ENCODE measurements at regions not wholly inside any gene's neighbourhood (a gene's known extent, or its start where the extent isn't known, plus 50 kb on each side); places are given as distances from the start of the nearest gene placed in this dataset.

DNA sequence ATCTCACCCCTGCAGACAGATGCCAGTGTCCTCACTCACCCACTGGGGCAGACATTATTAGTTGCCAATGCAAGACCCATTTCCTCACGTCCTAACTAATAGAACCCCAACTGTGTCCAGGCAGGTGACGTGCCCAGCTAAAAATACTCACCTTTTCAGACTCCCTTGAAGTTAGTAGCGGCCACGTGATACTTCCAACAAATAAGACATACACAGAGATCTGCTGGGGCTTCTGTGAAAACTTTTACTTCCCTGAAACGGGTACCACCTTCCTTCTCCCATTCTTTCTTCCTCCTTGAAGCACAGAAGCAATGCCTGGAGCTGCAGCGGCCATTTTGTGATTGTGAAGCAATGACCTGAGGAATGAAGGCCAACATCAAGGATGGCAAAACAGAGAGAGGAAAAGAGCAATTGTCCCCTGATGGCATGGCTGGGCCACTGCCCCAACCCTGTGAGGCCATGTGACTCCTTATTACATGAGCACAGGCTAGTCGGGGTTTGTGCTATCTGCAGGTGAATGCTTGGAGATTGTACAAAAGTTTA is 74.4 kb upstream of the TMPRSS2 start:
- no peak for TF ChIP-seq TAF1 (IDR thresholded peaks at IDR 0.05; ENCODE audit: low read depth, low read length)
- TF ChIP-seq POLR2A (IDR thresholded peaks at IDR 0.05; ENCODE audit: low read depth, low read length) = no peak
- TF ChIP-seq POLR2AphosphoS5 (IDR thresholded peaks at IDR 0.05; ENCODE audit: low read depth, low read length) = no peak
- TF ChIP-seq SPI1 (IDR thresholded peaks at IDR 0.05; ENCODE audit: low read depth, low read length) = no peak
- TF ChIP-seq PAX5 (IDR thresholded peaks at IDR 0.05; ENCODE audit: insufficient read depth, low read length, severe bottlenecking) = no peak
- no peak for TF ChIP-seq POU2F2 (IDR thresholded peaks at IDR 0.05; ENCODE audit: low read depth, low read length)

All from GM12891 (cell line).